ENCODE measurements at regions not wholly inside any gene's neighbourhood (a gene's known extent, or its start where the extent isn't known, plus 50 kb on each side); places are given as distances from the start of the nearest gene placed in this dataset.

GRCh38 chr1:38565020-38565491 lies 294.5 kb downstream of the RRAGC start:
- no peaks in the 10 kb centered on the region for H3K9me3 Mint-ChIP-seq
- H3K27me3 Mint-ChIP-seq = peaks cover 31% of the 10 kb centered on the region
- H3K27ac Mint-ChIP-seq = no peak overlapping the region
- ATAC-seq = no peak
- no peak for DNase-seq
- ChIA-PET POLR2A (interaction anchor here (0.9 kb wide), 1 partner anchor 9 kb away, joined by 3 read pairs; no protein-coding TSS in a partner anchor), CTCF (no interaction called here)
- H3K4me1 Mint-ChIP-seq (ENCODE audit: low read depth) = peaks cover 36% of the 10 kb centered on the region
- no peaks in the 10 kb centered on the region for H3K36me3 Mint-ChIP-seq (ENCODE audit: low read depth)
- intact Hi-C loops (cut with micrococcal nuclease) = no loop called here
- no peak for TF ChIP-seq CTCF (IDR thresholded peaks at IDR 0.05)
- H3K4me3 Mint-ChIP-seq = no peak overlapping the region

GRCh38 chr1:38563942-38564735 lies 295.4 kb downstream of the RRAGC start:
- peaks cover 42% of the 10 kb centered on the region for H3K4me1 Mint-ChIP-seq (ENCODE audit: low read depth)
- ATAC-seq (no peak), DNase-seq (no peak)
- CTCF ChIA-PET = interaction anchor here (1.5 kb wide), 1 partner anchor 21 kb away, joined by 6 read pairs; no protein-coding TSS in a partner anchor
- TF ChIP-seq CTCF (IDR thresholded peaks at IDR 0.05) = no peak
- H3K4me3 Mint-ChIP-seq = no peak overlapping the region
- intact Hi-C loops (cut with micrococcal nuclease) = no loop called here
- H3K27me3 Mint-ChIP-seq = peaks cover 27% of the 10 kb centered on the region
- no peaks in the 10 kb centered on the region for H3K36me3 Mint-ChIP-seq (ENCODE audit: low read depth)
- POLR2A ChIA-PET = interaction anchor here (0.7 to 0.9 kb wide), 2 partner anchors 8 to 534 kb away, joined by 3 read pairs; no protein-coding TSS in a partner anchor
- no peaks in the 10 kb centered on the region for H3K9me3 Mint-ChIP-seq
- H3K27ac Mint-ChIP-seq = no peak overlapping the region

- peaks cover 62% of the 10 kb centered on the region for H3K4me1 Mint-ChIP-seq (ENCODE audit: low read depth)
- ATAC-seq (no peak), DNase-seq (no peak)
- H3K27me3 Mint-ChIP-seq = peaks cover 26% of the 10 kb centered on the region
- CTCF ChIA-PET = interaction anchor here (1.2 to 2.0 kb wide), 2 partner anchors 24 to 29 kb away, joined by 4 to 6 read pairs; no protein-coding TSS in a partner anchor
- no peak for TF ChIP-seq CTCF (IDR thresholded peaks at IDR 0.05)
- no peak overlapping the region for H3K4me3 Mint-ChIP-seq
- H3K36me3 Mint-ChIP-seq (ENCODE audit: low read depth) = no peaks in the 10 kb centered on the region
- intact Hi-C loops (cut with micrococcal nuclease) = no loop called here
- no peaks in the 10 kb centered on the region for H3K9me3 Mint-ChIP-seq
- no peak overlapping the region for H3K27ac Mint-ChIP-seq
- POLR2A ChIA-PET = no interaction called here
Measured at GRCh38 chr1:38561725-38562124, 297.8 kb downstream of the RRAGC start.

- H3K27me3 Mint-ChIP-seq = peaks cover 24% of the 10 kb centered on the region
Measured at GRCh38 chr1:38561110-38561509, 298.5 kb downstream of the RRAGC start.

More at GRCh38 chr1:38561110-38561509, 298.5 kb downstream of the RRAGC start:
- H3K4me3 Mint-ChIP-seq = no peak overlapping the region
- no peaks in the 10 kb centered on the region for H3K9me3 Mint-ChIP-seq
- no peak overlapping the region for H3K27ac Mint-ChIP-seq
- TF ChIP-seq CTCF (IDR thresholded peaks at IDR 0.05) = no peak
- intact Hi-C loops (cut with micrococcal nuclease) = no loop called here
- DNase-seq = no peak
- ChIA-PET CTCF (interaction anchor here (1.2 to 2.6 kb wide), 3 partner anchors 24 to 30 kb away, joined by 4 to 7 read pairs (median 6); no protein-coding TSS in a partner anchor), POLR2A (no interaction called here)
- H3K36me3 Mint-ChIP-seq (ENCODE audit: low read depth) = no peaks in the 10 kb centered on the region
- no peak for ATAC-seq
- peaks cover 67% of the 10 kb centered on the region for H3K4me1 Mint-ChIP-seq (ENCODE audit: low read depth)

Measured in activated CD8-positive, alpha-beta T cell treated with anti-CD3 and anti-CD28 coated beads for 36 hours (primary cell).